Upper lobe of left lung (tissue), 4 donors: ENCODE measurements at regions not wholly inside any gene's neighbourhood (a gene's known extent, or its start where the extent isn't known, plus 50 kb on each side); places are given as distances from the start of the nearest gene placed in this dataset.

Experiments
- EP300 ChIP-seq, 4 donors: sonication (generic); formaldehyde crosslinking; IDR thresholded peaks; one replicate each; pipeline ENCODE4 v1.5.1; 2017; ENCODE audit warnings: antibody characterized with exemption in 4 of 4, control low read depth in 2 of 4
- POLR2A ChIP-seq, 4 donors: fragments of 450-650 bp; IDR thresholded peaks; one replicate each; pipeline ENCODE4 v1.5.1; 2016 to 2017; ENCODE audit warnings: antibody characterized with exemption in 4 of 4, mild to moderate bottlenecking in 2 of 4
- POLR2AphosphoS5 ChIP-seq, 2 donors: sonication (generic); formaldehyde crosslinking; IDR thresholded peaks; one replicate each; pipeline ENCODE4 v1.5.1; 2017; ENCODE audit warnings: antibody characterized with exemption in 2 of 2
- TF ChIP-seq, protein P1 (sequence below), 6 experiments: fragments of 450-650 bp in 4 of 6; fragments of 200-600 bp in 2 of 6; sonication (generic) in 2 of 6; IDR thresholded peaks; one replicate each; pipeline ENCODE4 v1.5.1; 2016 to 2019; ENCODE audit warnings: antibody characterized with exemption in 6 of 6

DNA sequence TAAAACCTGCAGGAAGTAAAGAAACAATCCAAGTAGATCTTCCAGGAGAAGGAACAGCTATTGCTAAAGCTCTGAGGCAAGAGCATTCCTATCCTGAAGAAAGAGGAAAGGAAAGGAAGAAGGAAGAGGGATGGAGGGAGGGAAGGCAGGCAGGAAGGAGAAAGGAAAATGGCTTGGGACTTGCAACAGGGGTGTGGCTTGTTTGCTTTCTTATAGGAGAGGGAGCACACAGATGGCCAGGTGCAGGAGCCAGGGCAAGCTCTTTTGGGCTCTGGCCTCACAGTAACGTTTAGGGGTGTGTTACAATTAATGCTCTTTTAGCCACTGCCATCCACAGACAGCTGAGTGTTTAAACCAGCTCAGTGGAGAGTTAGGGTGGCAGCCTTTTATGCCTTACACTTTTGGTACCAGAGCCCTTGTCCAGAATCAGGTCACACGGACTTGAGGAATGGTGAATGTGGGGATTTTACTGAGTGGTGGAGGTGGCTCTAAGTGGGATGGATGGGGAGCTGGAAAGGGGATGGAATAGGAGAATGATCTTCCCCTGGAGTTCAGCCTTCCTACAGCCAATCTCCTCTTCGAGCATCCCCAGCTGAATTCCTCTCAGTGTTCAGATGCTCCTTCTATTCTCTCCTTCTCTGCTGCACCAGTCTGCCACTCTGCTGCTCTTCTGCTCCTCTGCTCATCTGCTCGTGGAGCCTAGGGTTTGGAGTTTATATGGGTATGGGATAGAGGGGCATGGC lies 108.7 kb upstream of the SLC39A10 start:
- TF ChIP-seq, protein P1, sequence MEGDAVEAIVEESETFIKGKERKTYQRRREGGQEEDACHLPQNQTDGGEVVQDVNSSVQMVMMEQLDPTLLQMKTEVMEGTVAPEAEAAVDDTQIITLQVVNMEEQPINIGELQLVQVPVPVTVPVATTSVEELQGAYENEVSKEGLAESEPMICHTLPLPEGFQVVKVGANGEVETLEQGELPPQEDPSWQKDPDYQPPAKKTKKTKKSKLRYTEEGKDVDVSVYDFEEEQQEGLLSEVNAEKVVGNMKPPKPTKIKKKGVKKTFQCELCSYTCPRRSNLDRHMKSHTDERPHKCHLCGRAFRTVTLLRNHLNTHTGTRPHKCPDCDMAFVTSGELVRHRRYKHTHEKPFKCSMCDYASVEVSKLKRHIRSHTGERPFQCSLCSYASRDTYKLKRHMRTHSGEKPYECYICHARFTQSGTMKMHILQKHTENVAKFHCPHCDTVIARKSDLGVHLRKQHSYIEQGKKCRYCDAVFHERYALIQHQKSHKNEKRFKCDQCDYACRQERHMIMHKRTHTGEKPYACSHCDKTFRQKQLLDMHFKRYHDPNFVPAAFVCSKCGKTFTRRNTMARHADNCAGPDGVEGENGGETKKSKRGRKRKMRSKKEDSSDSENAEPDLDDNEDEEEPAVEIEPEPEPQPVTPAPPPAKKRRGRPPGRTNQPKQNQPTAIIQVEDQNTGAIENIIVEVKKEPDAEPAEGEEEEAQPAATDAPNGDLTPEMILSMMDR (IDR thresholded peaks at IDR 0.05): no peak
- no peak for TF ChIP-seq POLR2A (IDR thresholded peaks at IDR 0.05)
- TF ChIP-seq EP300 (IDR thresholded peaks at IDR 0.05): no peak
- no peak for TF ChIP-seq POLR2AphosphoS5 (IDR thresholded peaks at IDR 0.05)
